Prostate gland (tissue), 2 donors: ENCODE measurements at regions not wholly inside any gene's neighbourhood (a gene's known extent, or its start where the extent isn't known, plus 50 kb on each side); places are given as distances from the start of the nearest gene placed in this dataset.

Experiments used
- DNase-seq: peaks from one replicate; pipeline ENCODE4 v3.0.0-alpha.2; 2019; ENCODE audit warnings: low spot score
- H3K27ac ChIP-seq, 2 donors: fragments of 200-600 bp; sonication (generic); 2 replicates each; pipeline ENCODE4 v1.5.1; 2017 to 2019
- H3K27me3 ChIP-seq: fragments of 200-600 bp; sonication (generic); replicated peaks from 2 replicates; pipeline ENCODE4 v1.5.1; 2019; ENCODE audit not compliant: insufficient read depth
- H3K36me3 ChIP-seq, 2 donors: fragments of 200-600 bp; sonication (generic); 1 replicate in 1 of 2; 2 replicates in 1 of 2; pipeline versions ENCODE4 v1.5.1 to v1.8.1; 2017 to 2019
- H3K4me1 ChIP-seq: fragments of 200-600 bp; sonication (generic); replicated peaks from 2 replicates; pipeline ENCODE4 v1.5.1; 2019
- H3K4me3 ChIP-seq, 2 donors: fragments of 200-600 bp; sonication (generic); 2 replicates each; pipeline ENCODE4 v1.5.1; 2017 to 2019
- H3K9me3 ChIP-seq: fragments of 200-600 bp; sonication (generic); 2 replicates; pipeline ENCODE4 v1.5.1; 2017
- POLR2A ChIP-seq: fragments of 450-650 bp; IDR thresholded peaks from one replicate; pipeline ENCODE4 v1.6.1; 2016; ENCODE audit warnings: antibody characterized with exemption, mild to moderate bottlenecking
- POLR2AphosphoS5 ChIP-seq: sonication (generic); formaldehyde crosslinking; IDR thresholded peaks from one replicate; pipeline ENCODE4 v1.6.1; 2017; ENCODE audit warnings: antibody characterized with exemption
- WGBS: methylation state at CpG from one replicate; pipeline ENCODE4 v1.1.5; 2018; 5-methylcytosine and 5-hydroxymethylcytosine counted together
- intact Hi-C: fragments of 100-400 bp; cut with DNase I; formaldehyde crosslinking; loops from one replicate; pipeline ENCODE4 v1.14.2; 2022
- TF ChIP-seq, protein P1 (sequence below), 4 experiments: fragments of 200-600 bp in 2 of 4; fragments of 450-650 bp in 2 of 4; sonication (generic) in 2 of 4; IDR thresholded peaks; 1 replicate in 3 of 4; 2 replicates in 1 of 4; pipeline ENCODE4 v1.5.1; 2016 to 2019; ENCODE audit warnings: antibody characterized with exemption in 4 of 4, mild to moderate bottlenecking in 2 of 4, moderate library complexity in 2 of 4

DNA sequence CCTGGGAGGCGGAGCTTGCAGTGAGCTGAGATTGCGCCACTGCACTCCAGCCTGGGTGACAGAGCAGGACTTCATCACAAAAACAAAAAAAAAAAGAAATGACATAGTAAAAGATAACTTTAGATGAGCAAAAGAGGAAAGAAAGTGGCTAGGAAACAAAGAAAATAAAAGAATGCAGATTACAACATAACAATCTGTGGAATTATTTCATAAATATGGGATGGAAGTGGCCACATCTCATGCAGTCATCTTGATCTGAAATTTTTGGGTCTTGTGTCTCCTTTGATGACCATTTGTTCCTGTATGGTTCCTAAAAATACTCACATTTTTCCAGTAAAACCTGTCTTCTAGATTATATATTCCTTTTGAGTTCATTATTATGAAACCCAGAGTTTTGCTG is 271.4 kb downstream of the SPRY1 start:
- no peak for TF ChIP-seq POLR2AphosphoS5
- TF ChIP-seq, protein P1, sequence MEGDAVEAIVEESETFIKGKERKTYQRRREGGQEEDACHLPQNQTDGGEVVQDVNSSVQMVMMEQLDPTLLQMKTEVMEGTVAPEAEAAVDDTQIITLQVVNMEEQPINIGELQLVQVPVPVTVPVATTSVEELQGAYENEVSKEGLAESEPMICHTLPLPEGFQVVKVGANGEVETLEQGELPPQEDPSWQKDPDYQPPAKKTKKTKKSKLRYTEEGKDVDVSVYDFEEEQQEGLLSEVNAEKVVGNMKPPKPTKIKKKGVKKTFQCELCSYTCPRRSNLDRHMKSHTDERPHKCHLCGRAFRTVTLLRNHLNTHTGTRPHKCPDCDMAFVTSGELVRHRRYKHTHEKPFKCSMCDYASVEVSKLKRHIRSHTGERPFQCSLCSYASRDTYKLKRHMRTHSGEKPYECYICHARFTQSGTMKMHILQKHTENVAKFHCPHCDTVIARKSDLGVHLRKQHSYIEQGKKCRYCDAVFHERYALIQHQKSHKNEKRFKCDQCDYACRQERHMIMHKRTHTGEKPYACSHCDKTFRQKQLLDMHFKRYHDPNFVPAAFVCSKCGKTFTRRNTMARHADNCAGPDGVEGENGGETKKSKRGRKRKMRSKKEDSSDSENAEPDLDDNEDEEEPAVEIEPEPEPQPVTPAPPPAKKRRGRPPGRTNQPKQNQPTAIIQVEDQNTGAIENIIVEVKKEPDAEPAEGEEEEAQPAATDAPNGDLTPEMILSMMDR (IDR thresholded peaks at IDR 0.05), result no peak
- no peak for TF ChIP-seq POLR2A
- intact Hi-C loops, result no loop called here
- Histone ChIP-seq H3K4me3 (no peak overlapping the region), H3K4me1 (no peaks in the 10 kb centered on the region), H3K27me3 (no peaks in the 10 kb centered on the region), H3K36me3 (no peaks in the 10 kb centered on the region), H3K9me3 (no peaks in the 10 kb centered on the region), H3K27ac (no peak overlapping the region)
- WGBS, result 97% methylated on average over 2 of the region's 2 CpGs
- DNase-seq, result no peak

DNA sequence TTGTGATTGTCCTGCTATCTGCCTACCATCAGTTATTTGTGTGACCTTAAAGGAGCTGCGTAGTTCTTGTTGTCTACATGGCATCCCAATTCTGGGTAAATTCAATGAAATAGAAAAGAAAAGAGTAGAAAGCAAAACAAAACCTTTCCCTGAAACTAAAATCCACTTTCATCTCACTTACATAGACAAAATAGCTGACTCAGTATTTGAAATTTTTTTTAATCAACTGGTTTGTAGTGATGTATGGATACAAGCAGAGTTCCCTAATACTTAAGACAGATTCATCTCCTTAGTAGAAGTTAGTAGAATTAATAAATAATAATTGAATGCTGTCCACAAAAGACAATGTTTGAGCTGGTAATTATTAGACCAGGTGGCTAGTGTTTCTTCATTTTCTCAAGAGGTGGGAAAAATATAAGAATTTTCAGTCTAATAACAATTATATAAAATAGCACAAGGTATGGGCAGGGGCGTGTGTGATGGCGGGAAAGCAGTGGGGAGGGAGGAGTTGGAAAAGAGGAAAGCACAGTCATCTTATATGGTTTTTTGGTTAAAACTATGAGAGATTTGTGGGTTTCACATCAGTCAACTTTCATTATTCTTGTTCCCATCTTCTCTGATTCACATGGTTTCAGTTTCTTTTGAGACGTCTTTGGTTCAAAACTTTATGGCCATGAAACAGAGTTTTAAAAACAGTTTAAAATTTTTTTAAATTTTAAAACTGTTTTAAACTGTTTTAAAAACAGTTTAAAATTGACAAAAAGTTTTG is 275.2 kb downstream of the SPRY1 start:
- no peak for TF ChIP-seq POLR2A
- TF ChIP-seq POLR2AphosphoS5, result no peak
- TF ChIP-seq, protein P1 (IDR thresholded peaks at IDR 0.05), result no peak
- intact Hi-C loops, result no loop called here
- Histone ChIP-seq H3K4me1 (no peaks in the 10 kb centered on the region), H3K36me3 (no peaks in the 10 kb centered on the region), H3K4me3 (no peak overlapping the region), H3K9me3 (no peaks in the 10 kb centered on the region), H3K27me3 (no peaks in the 10 kb centered on the region), H3K27ac (no peak overlapping the region)
- no peak for DNase-seq
- 86% methylated on average over 4 of the region's 4 CpGs for WGBS

DNA sequence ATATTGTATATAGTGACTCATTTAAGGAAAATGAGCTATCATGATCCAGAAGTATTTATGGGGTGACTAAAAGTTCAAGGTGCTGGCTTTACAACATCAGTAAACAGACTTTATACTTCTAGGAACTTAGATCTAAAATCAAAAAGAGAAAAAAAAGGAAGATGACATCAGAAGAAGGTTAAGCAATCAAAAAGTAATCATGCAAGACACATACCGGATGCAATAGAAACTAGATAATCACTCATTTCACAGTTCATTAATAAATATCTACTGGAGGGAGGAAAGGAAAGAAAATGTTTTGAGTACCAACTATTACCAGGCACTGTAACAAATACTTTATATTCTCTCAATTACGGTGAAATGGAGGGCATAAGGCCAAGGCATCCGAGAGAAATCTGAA is 276.4 kb downstream of the SPRY1 start:
- no peak for DNase-seq
- H3K36me3 ChIP-seq, result no peaks in the 10 kb centered on the region
- no peaks in the 10 kb centered on the region for H3K9me3 ChIP-seq
- H3K4me3 ChIP-seq, result no peak overlapping the region
- no peak overlapping the region for H3K27ac ChIP-seq
- TF ChIP-seq POLR2A (no peak), POLR2AphosphoS5 (peak; percentile 33)
- H3K4me1 ChIP-seq, result no peaks in the 10 kb centered on the region
- intact Hi-C loops, result no loop called here
- H3K27me3 ChIP-seq, result no peaks in the 10 kb centered on the region
- WGBS, result 28% methylated on average over 3 of the region's 3 CpGs

DNA sequence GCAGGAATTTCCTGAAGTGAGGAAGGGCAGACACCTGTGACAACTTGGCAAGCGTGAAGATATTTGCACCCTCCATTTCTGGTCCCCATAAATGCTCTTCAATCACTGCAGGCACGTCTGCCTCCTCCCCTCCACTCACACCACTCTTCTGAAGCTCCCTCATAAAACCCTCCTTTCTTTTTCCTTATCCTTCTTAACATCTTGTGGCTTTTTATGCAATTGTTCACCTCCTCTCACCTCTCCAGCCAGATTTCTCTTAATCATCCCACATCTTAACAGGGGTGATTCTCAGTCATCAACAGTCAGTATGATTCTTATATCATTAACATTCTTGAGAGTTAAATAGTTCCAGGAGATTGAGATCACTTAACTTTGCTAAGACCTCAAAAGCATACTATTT is 277.4 kb downstream of the SPRY1 start:
- Histone ChIP-seq H3K9me3 (no peaks in the 10 kb centered on the region), H3K4me3 (no peak overlapping the region), H3K27ac (no peak overlapping the region), H3K4me1 (no peaks in the 10 kb centered on the region), H3K36me3 (no peaks in the 10 kb centered on the region), H3K27me3 (no peaks in the 10 kb centered on the region)
- intact Hi-C loops, result no loop called here
- DNase-seq, result no peak
- no peak for TF ChIP-seq POLR2AphosphoS5
- TF ChIP-seq, protein P1 (IDR thresholded peaks at IDR 0.05), result no peak
- no peak for TF ChIP-seq POLR2A
- 47% methylated on average over 2 of the region's 2 CpGs for WGBS

DNA sequence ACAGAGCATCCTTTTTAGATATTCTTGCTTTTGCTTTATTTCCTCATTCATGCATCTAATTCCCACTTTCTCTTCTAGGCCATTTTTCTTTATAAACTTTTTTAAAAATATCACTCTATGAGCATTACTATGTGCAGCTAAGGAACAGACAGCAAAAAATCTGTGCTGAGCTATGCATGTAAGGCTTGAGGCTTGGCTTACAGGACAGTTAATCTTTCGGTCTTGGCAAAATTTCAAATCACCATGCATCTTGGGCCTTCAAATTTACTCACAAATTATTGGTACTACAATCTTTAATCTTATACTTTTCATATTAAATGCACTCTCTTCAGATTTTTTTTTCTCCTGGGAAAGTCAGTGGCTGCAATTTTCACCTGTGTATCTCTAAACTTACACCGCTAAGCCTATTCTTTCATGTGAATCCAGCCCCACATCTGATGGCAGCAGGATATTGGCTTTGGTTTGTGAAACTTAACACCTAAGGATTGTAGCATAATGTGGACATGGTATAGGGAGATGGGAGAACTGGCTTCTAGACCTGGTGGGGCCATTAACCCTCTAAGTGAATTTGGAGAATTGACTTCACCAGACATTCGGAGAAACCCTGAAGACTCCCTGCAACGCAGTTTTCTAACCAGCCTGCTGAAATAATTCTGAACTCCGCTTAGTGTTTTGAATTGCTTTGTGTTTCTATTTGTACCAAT is 278.3 kb downstream of the SPRY1 start:
- Histone ChIP-seq H3K36me3 (no peaks in the 10 kb centered on the region), H3K27ac (no peak overlapping the region), H3K27me3 (no peaks in the 10 kb centered on the region), H3K4me3 (no peak overlapping the region), H3K4me1 (no peaks in the 10 kb centered on the region), H3K9me3 (no peaks in the 10 kb centered on the region)
- TF ChIP-seq, protein P1 (IDR thresholded peaks at IDR 0.05), result no peak
- TF ChIP-seq POLR2AphosphoS5, result no peak
- TF ChIP-seq POLR2A, result no peak
- intact Hi-C loops, result no loop called here
- 82% methylated on average over 5 of the region's 5 CpGs for WGBS
- DNase-seq, result no peak
